ENCODE measurements at regions not wholly inside any gene's neighbourhood (a gene's known extent, or its start where the extent isn't known, plus 50 kb on each side); places are given as distances from the start of the nearest gene placed in this dataset.
A peak's percentile ranks its signal among the peaks of the same experiment; 100 is the strongest.

DNA sequence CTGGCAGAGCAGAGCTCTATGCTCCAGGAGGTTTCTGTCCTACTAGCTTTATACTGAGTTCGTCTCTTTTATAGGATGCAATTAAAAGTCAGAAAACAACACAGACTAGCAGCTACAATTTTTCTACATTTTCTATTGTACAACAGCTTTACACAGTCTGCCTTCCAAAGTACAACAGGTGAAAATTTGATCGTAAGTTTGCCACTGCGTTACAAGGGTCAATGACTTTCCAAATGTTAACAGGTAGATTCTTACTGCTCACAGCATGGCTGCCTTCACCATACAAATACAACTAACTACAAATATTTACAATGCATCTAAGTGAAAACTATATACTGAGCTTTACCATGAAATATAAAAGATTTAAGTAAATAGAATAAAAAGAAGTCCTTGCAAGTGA lies 268.6 kb upstream of the SLCO3A1 start:
- Mint-ChIP-seq H3K4me3 (no peak overlapping the region), H3K4me1 (no peaks in the 10 kb centered on the region), H3K27me3 (no peaks in the 10 kb centered on the region), H3K9me3 (peaks cover 0 to 2% (median 0%) of the 10 kb centered on the region in 7 donors), H3K36me3 (no peaks in the 10 kb centered on the region), H3K27ac (no peak overlapping the region)
- DNase-seq (no peak), ATAC-seq (ENCODE audit: low read depth in 2 of 2) (no peak)
- Histone ChIP-seq H3K9me3 (ENCODE audit: control insufficient read depth in 2 of 2, low read length in 2 of 2) (no peaks in the 10 kb centered on the region), H3K4me3 (ENCODE audit: low read depth, low read length) (no peak overlapping the region), H3K36me3 (ENCODE audit: control insufficient read depth, insufficient read depth, low read length) (no peaks in the 10 kb centered on the region), H3K27me3 (ENCODE audit: control insufficient read depth, insufficient read depth, low read length) (no peaks in the 10 kb centered on the region), H3K4me1 (ENCODE audit: control insufficient read depth, insufficient read depth, low read length, poor library complexity, severe bottlenecking) (no peaks in the 10 kb centered on the region), H3K27ac (ENCODE audit: insufficient read depth, low read length, poor library complexity, severe bottlenecking) (no peak overlapping the region)

DNA sequence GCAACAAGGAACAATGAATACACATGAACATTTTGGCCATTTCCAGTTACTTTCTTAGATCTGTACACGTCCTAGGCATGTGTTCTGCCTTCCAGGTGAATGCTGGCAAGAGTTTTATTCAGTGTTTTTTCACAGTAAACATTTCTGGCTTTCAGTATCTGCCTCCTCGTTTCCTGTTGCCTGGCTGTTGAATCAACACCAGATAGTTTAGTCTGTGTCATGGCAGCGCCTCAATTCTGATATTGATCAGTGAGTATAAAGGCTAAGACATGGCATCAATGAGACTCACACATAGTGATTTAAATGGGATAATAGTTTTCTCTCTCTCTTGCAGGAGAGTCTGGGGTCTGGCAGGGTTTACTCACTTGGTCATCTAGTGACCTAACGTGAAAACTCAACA lies 266.9 kb upstream of the SLCO3A1 start:
- H3K9me3 Mint-ChIP-seq = peaks cover 0 to 2% (median 0%) of the 10 kb centered on the region in 7 donors
- Histone ChIP-seq H3K4me1 (ENCODE audit: control insufficient read depth, insufficient read depth, low read length, poor library complexity, severe bottlenecking) (no peaks in the 10 kb centered on the region), H3K27me3 (ENCODE audit: control insufficient read depth, insufficient read depth, low read length) (no peaks in the 10 kb centered on the region), H3K27ac (ENCODE audit: insufficient read depth, low read length, poor library complexity, severe bottlenecking) (no peak overlapping the region), H3K4me3 (ENCODE audit: low read depth, low read length) (no peak overlapping the region), H3K36me3 (ENCODE audit: control insufficient read depth, insufficient read depth, low read length) (no peaks in the 10 kb centered on the region), H3K9me3 (ENCODE audit: control insufficient read depth in 2 of 2, low read length in 2 of 2) (no peaks in the 10 kb centered on the region)
- no peak overlapping the region for H3K4me3 Mint-ChIP-seq
- H3K36me3 Mint-ChIP-seq = no peaks in the 10 kb centered on the region
- DNase-seq (no peak), ATAC-seq (ENCODE audit: low read depth in 2 of 2) (no peak)
- no peaks in the 10 kb centered on the region for H3K4me1 Mint-ChIP-seq
- peaks cover 4% of the 10 kb centered on the region for H3K27me3 Mint-ChIP-seq
- H3K27ac Mint-ChIP-seq = peak overlapping the region in 1 of 3 donors; percentile 3

DNA sequence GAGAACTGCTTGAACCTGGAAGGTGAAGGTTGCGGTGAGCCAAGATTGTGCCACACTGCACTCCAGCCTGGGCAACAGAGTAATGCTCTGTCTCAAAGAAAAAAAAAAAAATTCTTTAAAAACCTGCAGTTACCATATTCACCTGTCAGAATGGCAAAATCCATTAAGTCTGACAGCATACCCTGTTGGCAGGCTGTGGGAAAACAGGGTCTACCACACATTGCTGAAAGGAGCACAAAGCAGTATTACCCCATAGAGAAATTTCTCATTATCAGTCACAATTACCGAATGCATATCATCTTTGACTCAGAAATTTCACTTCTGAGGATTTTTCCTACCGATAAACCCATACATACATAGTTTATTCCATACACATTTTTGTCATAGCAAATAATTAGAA lies 264.1 kb upstream of the SLCO3A1 start:
- no peak overlapping the region for H3K4me3 Mint-ChIP-seq
- H3K9me3 Mint-ChIP-seq = peaks cover 0 to 2% (median 0%) of the 10 kb centered on the region in 7 donors
- no peaks in the 10 kb centered on the region for H3K4me1 ChIP-seq (ENCODE audit: control insufficient read depth, insufficient read depth, low read length, poor library complexity, severe bottlenecking)
- H3K36me3 Mint-ChIP-seq = no peaks in the 10 kb centered on the region
- no peaks in the 10 kb centered on the region for H3K36me3 ChIP-seq (ENCODE audit: control insufficient read depth, insufficient read depth, low read length)
- H3K27me3 Mint-ChIP-seq = peaks cover 4% of the 10 kb centered on the region
- no peak overlapping the region for H3K4me3 ChIP-seq (ENCODE audit: low read depth, low read length)
- H3K9me3 ChIP-seq (ENCODE audit: control insufficient read depth in 2 of 2, low read length in 2 of 2) = no peaks in the 10 kb centered on the region
- H3K27ac ChIP-seq (ENCODE audit: insufficient read depth, low read length, poor library complexity, severe bottlenecking) = no peak overlapping the region
- H3K27me3 ChIP-seq (ENCODE audit: control insufficient read depth, insufficient read depth, low read length) = peaks cover under 1% of the 10 kb centered on the region
- H3K4me1 Mint-ChIP-seq = no peaks in the 10 kb centered on the region
- peak in 1 of 3 donors; percentile 35 for DNase-seq
- no peak for ATAC-seq (ENCODE audit: low read depth in 2 of 2)
- no peak overlapping the region for H3K27ac Mint-ChIP-seq

DNA sequence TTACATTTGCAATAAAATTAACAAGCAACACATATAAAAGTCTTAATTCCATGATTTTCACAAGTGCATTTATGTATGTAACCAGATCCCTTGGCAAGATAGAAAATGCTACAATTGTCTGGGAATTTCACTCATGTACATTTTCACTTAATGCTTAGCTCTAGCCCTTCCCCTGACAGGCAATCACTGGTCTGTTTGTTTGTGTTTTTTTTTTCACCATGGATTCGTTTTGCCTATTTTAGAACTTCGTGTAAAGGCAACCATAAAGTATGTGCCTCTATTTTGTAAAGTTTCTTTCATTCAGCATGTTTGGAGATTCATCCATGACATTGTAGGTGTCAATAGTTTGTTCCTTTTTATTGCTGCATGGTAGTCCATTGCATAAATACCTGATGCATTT lies 260.9 kb upstream of the SLCO3A1 start:
- no peak for DNase-seq
- no peak overlapping the region for H3K27ac ChIP-seq (ENCODE audit: insufficient read depth, low read length, poor library complexity, severe bottlenecking)
- Mint-ChIP-seq H3K4me1 (no peaks in the 10 kb centered on the region), H3K9me3 (peaks cover 0 to 1% (median 0%) of the 10 kb centered on the region in 7 donors), H3K27ac (no peak overlapping the region), H3K27me3 (peaks cover 17% of the 10 kb centered on the region), H3K4me3 (no peak overlapping the region), H3K36me3 (no peaks in the 10 kb centered on the region)
- no peaks in the 10 kb centered on the region for H3K9me3 ChIP-seq (ENCODE audit: control insufficient read depth in 2 of 2, low read length in 2 of 2)
- no peak overlapping the region for H3K4me3 ChIP-seq (ENCODE audit: low read depth, low read length)
- no peaks in the 10 kb centered on the region for H3K4me1 ChIP-seq (ENCODE audit: control insufficient read depth, insufficient read depth, low read length, poor library complexity, severe bottlenecking)
- H3K27me3 ChIP-seq (ENCODE audit: control insufficient read depth, insufficient read depth, low read length) = peaks cover 16% of the 10 kb centered on the region
- no peaks in the 10 kb centered on the region for H3K36me3 ChIP-seq (ENCODE audit: control insufficient read depth, insufficient read depth, low read length)
- no peak for ATAC-seq (ENCODE audit: low read depth in 2 of 2)

DNA sequence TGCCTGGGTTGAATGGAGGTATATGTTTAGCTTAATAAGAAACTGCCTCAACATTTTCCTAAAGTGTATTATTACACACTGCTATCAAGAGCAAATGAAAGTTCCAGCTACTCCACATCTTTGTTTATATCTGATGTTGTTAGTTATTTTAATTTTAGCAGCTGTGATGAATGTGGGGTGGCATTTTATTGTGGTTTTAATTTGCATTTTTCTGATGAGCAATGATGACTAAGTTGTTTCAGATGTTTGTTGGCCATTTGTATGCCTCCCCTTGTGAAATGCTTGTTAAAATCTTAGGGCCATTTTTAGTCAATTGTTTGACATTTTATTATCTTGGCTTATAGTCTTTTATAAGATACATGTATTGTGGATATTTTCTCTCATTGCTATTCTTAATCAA lies 260.4 kb upstream of the SLCO3A1 start:
- H3K27ac ChIP-seq (ENCODE audit: insufficient read depth, low read length, poor library complexity, severe bottlenecking) = no peak overlapping the region
- H3K27me3 Mint-ChIP-seq = peaks cover 17% of the 10 kb centered on the region
- no peaks in the 10 kb centered on the region for H3K36me3 Mint-ChIP-seq
- DNase-seq (no peak), ATAC-seq (ENCODE audit: low read depth in 2 of 2) (no peak)
- H3K4me3 ChIP-seq (ENCODE audit: low read depth, low read length) = no peak overlapping the region
- no peaks in the 10 kb centered on the region for H3K36me3 ChIP-seq (ENCODE audit: control insufficient read depth, insufficient read depth, low read length)
- H3K4me1 Mint-ChIP-seq = no peaks in the 10 kb centered on the region
- H3K9me3 Mint-ChIP-seq = peaks cover 0 to 3% (median 0%) of the 10 kb centered on the region in 7 donors
- no peak overlapping the region for H3K4me3 Mint-ChIP-seq
- peaks cover 19% of the 10 kb centered on the region for H3K27me3 ChIP-seq (ENCODE audit: control insufficient read depth, insufficient read depth, low read length)
- no peak overlapping the region for H3K27ac Mint-ChIP-seq
- H3K4me1 ChIP-seq (ENCODE audit: control insufficient read depth, insufficient read depth, low read length, poor library complexity, severe bottlenecking) = no peaks in the 10 kb centered on the region
- no peaks in the 10 kb centered on the region for H3K9me3 ChIP-seq (ENCODE audit: control insufficient read depth in 2 of 2, low read length in 2 of 2)

DNA sequence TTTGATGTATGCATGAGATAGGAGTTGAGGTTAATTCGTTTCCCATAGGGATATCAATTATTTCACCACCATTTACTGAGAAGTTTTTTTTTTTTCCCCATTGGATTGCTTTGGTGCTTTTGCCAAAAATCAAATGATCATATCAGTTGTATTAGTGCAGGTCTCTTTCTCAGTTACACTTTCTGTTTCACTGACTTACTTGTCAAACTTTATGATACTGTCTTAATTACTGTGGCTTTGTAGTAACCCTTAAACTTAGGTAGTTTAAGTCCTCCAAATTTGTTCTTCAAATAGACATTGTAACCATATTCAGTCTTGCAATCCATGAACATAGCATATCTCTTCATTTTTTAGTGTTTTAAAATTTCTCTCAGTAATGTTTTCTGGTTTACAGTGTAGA lies 259.9 kb upstream of the SLCO3A1 start:
- Mint-ChIP-seq H3K36me3 (no peaks in the 10 kb centered on the region), H3K27me3 (peaks cover 17% of the 10 kb centered on the region), H3K27ac (no peak overlapping the region), H3K4me1 (no peaks in the 10 kb centered on the region), H3K4me3 (no peak overlapping the region), H3K9me3 (peaks cover 0 to 3% (median 0%) of the 10 kb centered on the region in 7 donors)
- Histone ChIP-seq H3K4me3 (ENCODE audit: low read depth, low read length) (no peak overlapping the region), H3K9me3 (ENCODE audit: control insufficient read depth in 2 of 2, low read length in 2 of 2) (no peaks in the 10 kb centered on the region), H3K36me3 (ENCODE audit: control insufficient read depth, insufficient read depth, low read length) (no peaks in the 10 kb centered on the region), H3K27me3 (ENCODE audit: control insufficient read depth, insufficient read depth, low read length) (peaks cover 22% of the 10 kb centered on the region), H3K4me1 (ENCODE audit: control insufficient read depth, insufficient read depth, low read length, poor library complexity, severe bottlenecking) (no peaks in the 10 kb centered on the region), H3K27ac (ENCODE audit: insufficient read depth, low read length, poor library complexity, severe bottlenecking) (no peak overlapping the region)
- ATAC-seq (ENCODE audit: low read depth in 2 of 2) (no peak), DNase-seq (peak in 1 of 3 donors; percentile 24)

DNA sequence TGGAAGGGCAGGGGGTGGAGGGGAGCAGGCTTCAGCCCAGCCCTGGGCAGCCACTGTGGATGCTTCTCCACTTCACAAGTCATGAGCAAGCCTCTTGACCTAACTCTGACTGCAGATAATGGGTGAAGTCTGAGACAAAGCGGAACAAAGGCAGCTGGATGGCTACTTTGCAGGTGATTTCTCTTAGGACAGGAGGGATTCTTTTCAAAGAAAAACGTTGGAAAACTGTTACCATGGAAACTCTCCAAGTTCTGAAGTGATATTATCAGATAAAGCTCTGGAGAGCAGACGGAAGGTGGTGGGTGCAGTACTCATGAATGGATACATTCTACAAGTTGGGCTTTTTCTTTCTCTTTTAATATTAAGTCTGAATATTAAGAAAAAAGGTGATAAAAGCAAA lies 254.2 kb upstream of the SLCO3A1 start:
- no peaks in the 10 kb centered on the region for H3K36me3 Mint-ChIP-seq
- no peak overlapping the region for H3K4me3 Mint-ChIP-seq
- H3K27ac Mint-ChIP-seq = no peak overlapping the region
- DNase-seq (no peak), ATAC-seq (ENCODE audit: low read depth in 2 of 2) (no peak)
- Histone ChIP-seq H3K4me1 (ENCODE audit: control insufficient read depth, insufficient read depth, low read length, poor library complexity, severe bottlenecking) (no peaks in the 10 kb centered on the region), H3K9me3 (ENCODE audit: control insufficient read depth in 2 of 2, low read length in 2 of 2) (no peaks in the 10 kb centered on the region), H3K27ac (ENCODE audit: insufficient read depth, low read length, poor library complexity, severe bottlenecking) (no peak overlapping the region), H3K4me3 (ENCODE audit: low read depth, low read length) (no peak overlapping the region), H3K36me3 (ENCODE audit: control insufficient read depth, insufficient read depth, low read length) (no peaks in the 10 kb centered on the region), H3K27me3 (ENCODE audit: control insufficient read depth, insufficient read depth, low read length) (peaks cover 22% of the 10 kb centered on the region)
- H3K4me1 Mint-ChIP-seq = no peaks in the 10 kb centered on the region
- peaks cover 15% of the 10 kb centered on the region for H3K27me3 Mint-ChIP-seq
- peaks cover 0 to 4% (median 0%) of the 10 kb centered on the region in 7 donors for H3K9me3 Mint-ChIP-seq

DNA sequence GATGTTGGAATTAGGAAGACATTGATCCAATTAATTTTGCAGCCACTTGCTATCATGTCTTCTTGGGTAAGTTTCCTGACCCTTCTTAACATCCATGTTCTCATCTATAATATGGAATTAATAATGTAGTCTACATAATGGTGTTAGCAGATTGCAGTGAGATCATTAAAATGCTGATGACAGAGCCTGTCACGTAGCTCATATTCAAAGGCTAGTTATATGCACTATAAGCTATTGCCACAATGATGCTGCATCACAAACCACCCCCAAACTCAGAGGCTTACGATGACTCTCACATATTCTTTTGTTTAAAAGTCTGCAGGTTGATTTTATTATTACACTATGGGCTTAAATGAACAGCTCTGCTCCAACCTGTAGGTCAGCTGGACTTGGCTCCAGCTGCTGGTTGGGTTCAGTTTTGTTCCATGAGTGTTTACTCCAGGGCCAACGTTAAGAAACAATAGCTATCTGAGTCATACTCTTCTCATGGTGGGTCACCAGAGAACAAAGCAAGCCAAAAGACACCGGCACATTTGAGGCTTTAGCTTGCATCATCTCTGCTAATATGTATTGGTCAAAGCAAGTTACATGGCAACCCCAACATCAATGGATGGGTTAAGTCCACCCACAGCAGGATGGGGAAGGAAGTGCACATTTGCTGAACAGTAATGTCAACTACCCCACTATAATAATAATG lies 250.0 kb upstream of the SLCO3A1 start:
- ATAC-seq (ENCODE audit: low read depth in 2 of 2) (no peak), DNase-seq (no peak)
- Histone ChIP-seq H3K27ac (ENCODE audit: insufficient read depth, low read length, poor library complexity, severe bottlenecking) (no peak overlapping the region), H3K4me1 (ENCODE audit: control insufficient read depth, insufficient read depth, low read length, poor library complexity, severe bottlenecking) (no peaks in the 10 kb centered on the region), H3K9me3 (ENCODE audit: control insufficient read depth in 2 of 2, low read length in 2 of 2) (no peaks in the 10 kb centered on the region), H3K27me3 (ENCODE audit: control insufficient read depth, insufficient read depth, low read length) (peaks cover 4% of the 10 kb centered on the region), H3K36me3 (ENCODE audit: control insufficient read depth, insufficient read depth, low read length) (no peaks in the 10 kb centered on the region), H3K4me3 (ENCODE audit: low read depth, low read length) (no peak overlapping the region)
- Mint-ChIP-seq H3K9me3 (peaks cover 0 to 2% (median 0%) of the 10 kb centered on the region in 7 donors), H3K27me3 (peaks cover 8% of the 10 kb centered on the region), H3K4me1 (no peaks in the 10 kb centered on the region), H3K27ac (no peak overlapping the region), H3K4me3 (no peak overlapping the region), H3K36me3 (no peaks in the 10 kb centered on the region)

Measured in CD4-positive, CD25-positive, alpha-beta regulatory T cell (primary cell).